Stimulated activated CD4-positive, alpha-beta T cell treated with anti-CD3 and anti-CD28 coated beads, Interleukin-12 subunit alpha, Interleukin-12 subunit beta, amount 100 ng/mL, for 24 hours (primary cell): ENCODE measurements at regions not wholly inside any gene's neighbourhood (a gene's known extent, or its start where the extent isn't known, plus 50 kb on each side); places are given as distances from the start of the nearest gene placed in this dataset.

Experiments
- DNase-seq, 2 experiments: peaks; one replicate each; pipeline ENCODE4 v3.0.0-alpha.2; 2020; ENCODE audit warnings: low read depth in 2 of 2

DNA sequence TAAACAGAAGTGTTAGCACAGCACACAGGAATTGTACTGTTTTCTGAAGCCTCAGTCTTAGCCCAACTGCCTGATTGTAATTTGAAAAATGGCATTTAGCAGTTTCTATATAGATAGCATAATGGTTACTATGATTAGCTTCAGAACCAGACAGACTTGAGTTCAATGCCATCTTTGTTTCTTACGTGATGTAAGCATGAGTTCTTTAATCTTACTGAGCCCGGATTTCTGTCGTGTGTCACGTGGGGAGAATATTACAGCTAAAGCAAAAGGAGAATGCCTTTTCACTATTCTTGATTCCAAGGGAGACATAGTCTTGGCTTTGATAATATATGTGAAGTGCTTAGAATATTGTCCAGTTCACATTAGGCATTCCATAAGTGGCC is 407.3 kb downstream of the STIM2 start:
- no peak for DNase-seq

DNA sequence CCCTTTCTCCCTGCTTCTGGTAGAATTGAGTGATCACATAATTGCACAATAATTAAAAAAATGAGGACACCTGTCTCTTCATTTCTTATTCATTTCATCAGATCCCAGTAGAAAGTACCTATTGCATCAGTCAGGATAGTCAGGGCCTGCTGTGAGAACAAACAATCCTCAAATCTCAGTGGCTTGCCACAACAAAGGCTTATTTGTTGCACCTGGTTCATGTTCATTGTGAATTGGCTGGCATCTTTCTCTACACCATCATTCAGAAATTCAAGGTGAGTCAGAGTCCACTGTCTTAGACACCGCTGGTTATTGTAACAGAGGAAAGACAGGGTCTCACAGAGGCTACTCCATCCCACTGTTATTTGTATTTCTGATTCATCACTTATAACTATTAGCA is 409.8 kb downstream of the STIM2 start:
- no peak for DNase-seq

DNA sequence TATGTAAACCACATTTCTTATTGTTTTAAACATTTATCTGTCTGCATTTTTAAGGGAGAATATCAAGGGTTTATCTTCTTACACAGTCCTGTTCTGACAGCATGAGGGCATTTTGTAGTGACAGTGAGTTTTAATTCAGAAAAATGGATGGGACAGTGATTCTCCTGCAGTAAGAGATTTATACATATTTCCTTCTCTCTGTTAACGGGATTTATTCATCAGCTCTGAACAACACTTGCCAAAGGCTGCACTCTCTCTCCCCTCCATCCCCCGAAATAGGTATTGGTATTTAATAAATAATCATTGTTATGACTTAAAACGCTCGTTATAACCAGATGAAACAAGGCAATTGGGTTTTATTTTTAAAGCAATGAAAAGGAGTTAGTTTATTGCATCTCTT is 410.9 kb downstream of the STIM2 start:
- DNase-seq, result no peak

DNA sequence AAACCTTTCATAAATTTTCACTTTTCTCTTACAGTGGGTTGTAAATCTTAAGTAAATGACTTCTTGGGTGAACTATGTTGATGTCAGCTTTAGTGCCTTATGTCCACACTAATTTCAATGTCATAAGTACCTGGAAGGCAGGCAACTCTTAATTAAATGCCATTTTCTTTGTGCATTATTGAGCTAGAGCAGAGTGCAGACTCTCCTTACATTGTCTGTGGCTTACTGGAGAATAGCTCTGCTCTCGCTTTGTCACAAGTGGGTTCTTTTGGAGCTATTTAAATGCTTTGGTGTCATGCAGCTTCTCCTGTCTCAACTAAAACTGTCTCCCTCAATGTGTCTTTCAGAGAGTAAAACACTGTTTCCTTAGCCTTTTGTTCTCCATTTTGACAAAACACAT is 411.6 kb downstream of the STIM2 start:
- DNase-seq, result no peak

DNA sequence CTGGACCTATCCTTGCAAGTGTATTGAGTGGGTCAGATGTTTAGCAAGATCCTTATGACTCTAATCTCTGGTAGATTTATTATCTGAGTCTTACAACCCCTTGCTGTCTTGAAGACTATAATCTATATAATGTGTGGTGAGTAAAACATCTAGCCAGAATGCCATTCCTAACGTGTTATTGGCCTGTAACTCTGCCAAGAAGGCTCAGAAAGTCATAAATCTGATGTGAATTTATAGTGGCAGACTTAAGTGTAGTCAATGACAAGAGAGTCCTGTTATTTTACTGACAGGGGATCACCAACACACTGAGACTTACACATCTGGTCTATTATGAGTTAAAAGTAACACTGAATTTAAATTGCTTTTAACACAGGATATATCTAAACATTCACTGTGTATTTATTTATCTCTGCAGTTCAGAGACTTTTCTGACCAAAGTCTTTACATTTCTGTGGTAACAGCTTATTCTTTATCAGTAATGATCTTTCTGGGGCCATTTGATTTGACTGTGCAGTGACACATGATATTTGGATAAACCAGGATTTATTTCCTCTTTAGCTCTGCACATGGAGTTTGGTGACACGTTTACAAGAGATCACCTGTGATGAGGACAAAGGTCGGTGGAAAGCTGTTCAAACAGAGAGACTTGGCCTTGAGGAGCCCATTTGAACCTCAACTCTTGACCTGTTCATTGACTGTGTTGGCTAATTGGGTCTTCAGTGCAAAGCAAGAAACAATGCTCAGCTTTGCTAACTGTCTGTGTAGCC is 415.8 kb downstream of the STIM2 start:
- no peak for DNase-seq

DNA sequence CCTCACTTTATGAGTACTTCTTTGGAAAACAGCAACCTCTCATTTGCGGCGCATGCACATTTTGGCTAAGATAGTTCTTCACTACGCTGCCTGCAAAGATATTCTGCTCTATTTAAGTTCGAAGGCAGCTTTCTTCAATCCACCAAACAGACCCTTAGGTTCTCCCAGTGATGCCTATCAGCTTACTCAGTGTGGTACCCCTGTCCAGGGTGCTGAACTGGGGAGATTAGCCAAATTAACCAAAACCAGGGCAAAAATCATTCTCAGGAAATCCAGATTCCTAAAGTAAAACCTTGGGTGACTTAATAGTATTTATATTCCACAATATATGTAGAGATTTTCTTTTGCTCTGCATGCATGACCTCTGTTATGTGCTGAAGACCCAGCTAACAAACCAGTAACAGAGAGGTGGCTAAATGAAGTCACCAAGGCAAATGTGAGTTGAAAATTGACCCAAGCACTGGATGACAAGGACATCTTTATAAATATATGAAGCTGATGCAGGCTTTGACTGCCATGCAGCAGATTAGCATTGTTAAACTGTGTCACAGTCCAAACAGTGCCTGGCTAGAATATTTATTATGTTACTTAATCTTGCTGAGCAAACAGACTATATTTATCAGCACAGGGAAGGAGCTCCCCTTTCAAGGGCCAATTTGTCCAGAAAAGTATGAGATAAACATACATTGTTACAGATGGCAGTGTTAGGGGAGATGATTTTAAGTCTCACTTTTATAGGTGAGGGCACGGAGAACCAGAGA is 418.2 kb downstream of the STIM2 start:
- no peak for DNase-seq

DNA sequence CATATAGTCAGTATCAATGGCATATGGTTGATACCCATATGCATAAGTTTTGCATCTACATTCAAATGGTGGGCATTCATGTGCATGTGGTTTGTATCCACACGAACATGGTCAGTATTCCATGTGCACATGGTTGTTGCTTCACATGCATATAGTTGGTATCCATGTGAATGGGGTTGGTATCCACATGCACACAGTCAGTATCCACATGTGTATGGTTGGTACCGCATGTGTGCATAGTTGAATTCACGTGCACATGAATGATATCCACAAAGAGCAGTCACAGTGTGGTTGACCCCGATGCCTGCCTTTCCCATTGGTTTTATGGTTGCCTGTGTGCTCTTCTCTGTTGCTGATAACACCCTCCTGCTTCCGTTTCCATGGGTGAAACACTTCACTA is 427.9 kb downstream of the STIM2 start:
- no peak for DNase-seq

DNA sequence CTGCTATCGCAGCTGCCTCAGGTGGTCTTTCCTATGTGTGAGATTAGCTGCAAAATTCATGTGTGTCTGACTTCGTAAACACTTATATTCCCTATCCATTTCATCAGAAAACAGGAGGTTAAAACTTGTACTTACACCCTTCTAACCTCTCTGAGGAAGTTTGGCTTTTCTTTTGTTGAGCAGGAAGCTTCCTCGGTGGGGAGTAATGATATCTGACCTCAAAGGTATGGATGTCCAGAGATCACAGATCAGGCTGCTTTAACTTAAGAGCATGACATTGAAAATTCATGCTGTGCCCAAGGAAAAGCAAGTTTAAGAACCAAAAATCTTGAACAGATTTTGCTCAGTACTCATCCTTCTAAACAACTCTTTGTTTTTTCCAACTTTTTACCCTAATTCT is 429.1 kb downstream of the STIM2 start:
- DNase-seq, result no peak

DNA sequence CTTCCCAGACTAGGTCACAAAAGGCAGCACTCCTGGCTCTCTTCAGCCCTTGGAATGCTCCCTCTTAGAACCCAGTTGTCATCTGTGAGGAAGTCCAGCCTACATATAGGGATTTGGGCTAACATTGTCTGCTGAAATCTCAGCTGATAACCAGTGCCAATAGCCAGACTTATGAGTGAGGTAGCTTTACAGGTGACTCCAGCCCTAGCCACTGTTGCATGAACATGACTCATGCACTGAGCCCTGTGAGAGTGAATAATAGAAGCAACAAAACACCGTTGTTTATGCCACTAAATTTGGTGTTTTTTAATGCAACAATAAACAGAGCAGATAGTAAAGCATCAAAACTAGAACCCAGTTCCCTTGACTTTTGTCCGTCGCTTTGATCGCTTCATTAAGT is 433.2 kb downstream of the STIM2 start:
- no peak for DNase-seq

DNA sequence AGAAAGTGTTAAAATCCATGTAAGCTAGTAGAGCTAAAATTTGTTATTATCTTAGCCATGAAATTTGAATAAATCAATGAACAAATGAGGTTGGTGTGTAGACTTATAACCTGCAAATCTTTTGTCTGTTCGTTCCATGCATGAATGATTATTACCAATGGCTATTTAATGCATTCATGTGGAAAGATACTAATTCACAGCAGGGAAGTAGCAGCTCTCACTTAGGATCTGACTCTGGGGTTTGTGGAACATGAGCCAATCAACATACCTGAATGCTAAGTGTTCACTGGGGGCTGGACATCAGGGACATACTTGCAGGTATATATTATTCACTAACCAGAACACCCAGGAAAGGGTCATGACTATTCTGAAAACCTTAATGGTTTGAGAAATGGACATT is 444.1 kb downstream of the STIM2 start:
- DNase-seq, result no peak

DNA sequence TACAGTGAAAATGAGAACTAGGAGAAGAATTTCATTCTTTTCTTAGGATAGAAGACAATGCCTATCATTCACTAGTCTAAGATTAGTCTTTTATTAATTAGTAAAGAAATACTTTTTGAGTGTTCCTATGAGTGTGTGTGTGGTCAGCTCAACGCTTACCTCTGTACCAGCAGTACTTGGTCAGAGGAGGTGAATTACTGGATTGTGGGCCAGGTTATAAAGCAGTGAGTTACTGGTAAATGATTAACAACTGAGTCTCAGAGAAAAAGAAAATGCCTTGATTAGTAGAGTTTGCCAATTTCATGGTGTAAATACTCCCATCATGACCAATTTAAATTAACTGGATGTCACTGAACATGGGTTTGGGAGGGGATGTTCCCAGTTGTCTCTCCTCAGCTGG is 444.6 kb downstream of the STIM2 start:
- no peak for DNase-seq

DNA sequence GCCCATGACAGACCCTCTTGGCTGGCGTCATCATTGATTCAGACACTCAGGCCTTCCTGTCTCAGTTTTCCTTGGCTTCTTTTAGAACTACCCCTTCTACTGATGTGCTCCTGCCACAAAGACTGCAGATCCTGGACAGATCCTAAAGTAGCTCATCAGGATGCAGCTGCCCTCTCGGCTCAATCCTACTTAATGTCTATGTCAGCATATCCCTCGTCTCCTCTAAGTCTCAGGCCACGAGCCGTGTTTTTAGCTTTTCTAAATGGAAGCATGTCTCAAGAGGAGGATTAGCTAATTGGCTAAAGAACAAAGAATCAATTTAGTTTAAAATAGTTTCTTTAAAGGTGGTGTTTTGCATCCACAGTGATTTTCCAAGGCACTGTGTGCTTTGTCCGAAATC is 447.7 kb downstream of the STIM2 start:
- DNase-seq, result no peak

DNA sequence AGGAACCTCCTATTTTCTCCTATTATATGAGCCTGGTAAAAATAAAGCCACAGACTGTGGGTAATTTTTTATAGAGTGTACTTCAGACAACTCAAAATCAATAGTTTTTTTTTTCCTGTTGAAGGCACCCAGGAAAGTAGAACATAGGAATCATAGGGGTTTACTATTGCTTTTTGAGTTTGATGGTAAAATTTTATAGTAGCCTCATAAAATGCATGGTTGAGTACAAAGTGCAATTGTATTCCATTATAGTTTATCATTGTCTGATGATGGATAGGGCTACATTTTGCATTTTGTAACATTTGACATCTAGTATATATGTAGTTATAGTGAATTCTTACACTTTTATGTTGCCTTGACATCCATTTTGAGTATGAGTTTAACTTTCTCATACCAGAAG is 455.0 kb downstream of the STIM2 start:
- no peak for DNase-seq

DNA sequence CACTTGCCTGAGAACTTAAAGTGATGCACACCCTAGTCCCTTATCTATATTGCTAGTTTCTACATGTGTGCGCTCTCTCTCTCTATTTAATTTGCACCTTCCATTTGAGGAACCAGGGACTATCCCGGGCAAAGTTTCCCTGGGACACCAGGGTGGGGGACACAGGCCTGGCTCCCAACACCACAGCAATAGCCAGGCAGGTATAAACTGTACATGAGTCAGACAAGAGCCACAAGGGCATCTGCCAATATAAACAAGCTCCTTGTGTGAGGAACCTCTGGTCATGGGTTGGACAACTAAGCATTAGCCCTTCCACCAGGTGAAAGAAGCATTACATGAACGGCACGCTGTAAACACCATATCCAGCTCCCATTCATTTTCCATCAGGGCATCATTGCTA is 455.5 kb downstream of the STIM2 start:
- no peak for DNase-seq

DNA sequence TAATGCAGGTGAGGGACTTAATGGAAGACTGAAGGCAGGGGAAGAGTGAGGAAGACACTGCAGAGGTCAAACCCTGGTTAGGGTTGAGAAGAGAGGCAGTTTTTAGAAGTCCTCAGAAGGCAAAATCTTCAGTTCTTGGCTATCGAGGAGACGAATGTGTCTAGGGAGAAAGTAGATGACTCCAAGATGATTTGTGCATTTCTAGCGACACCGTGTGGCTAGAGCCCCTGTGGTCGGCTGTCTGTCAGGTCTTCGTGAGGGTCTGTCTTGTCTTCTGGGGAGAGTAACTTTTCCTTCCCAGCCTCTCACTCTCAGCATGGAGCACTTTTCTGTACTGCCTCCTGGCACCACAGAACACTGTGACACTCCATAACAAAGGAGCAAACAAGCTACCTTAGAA is 458.1 kb downstream of the STIM2 start:
- no peak for DNase-seq

DNA sequence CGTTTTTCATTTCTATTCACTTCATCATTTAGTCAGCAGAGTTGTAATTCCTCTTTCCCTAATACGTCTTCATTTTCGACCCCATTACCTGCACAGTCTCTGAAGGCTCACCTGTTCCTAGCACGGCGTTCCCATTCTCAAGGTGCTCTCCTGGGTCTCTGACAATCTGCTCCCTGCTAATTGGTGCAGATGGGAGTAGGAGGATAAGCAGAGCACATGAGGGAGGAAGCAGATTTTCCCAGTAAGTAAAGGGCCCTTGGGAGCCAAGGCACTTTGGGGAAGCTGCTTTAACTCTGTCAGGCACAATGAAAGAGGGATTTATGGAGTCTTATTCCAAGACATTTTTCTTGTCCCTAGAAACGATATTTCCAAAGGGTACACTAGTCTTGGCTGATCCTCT is 466.4 kb downstream of the STIM2 start:
- no peak for DNase-seq

DNA sequence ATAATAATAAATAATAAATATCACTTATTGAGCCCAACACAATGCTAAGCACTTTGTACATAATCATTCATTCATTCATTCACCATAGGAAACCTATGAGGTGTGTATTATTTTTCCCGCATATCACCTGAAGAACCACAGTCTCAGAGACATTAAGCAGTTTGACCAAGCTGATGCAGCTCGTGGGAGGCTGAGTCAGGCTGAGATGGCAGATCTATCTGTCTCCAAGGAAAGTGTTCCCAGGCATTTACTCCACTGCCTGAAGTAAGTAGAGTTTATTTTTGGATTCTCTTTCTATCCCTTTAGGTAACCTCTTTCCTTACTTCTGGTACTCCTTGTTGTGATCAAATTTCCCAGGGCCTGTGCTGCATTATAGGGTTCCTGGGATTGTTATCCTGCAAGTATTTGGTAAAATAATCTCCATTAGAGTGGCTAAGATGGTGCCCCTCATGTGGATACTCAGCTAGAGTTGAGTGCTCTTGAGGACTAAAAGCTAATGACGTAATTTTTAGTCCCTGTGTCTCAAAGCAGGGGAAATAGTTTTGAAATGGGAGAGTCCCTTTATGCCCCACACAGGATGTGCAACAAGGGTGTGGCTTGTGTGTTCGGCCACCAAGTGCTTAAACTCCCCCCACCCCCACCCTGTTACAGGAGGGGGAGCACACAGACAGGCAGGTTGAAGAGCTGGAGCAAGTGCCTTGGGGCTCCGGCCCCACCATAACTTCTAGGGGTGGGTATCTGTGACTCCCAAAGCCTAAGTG is 467.0 kb downstream of the STIM2 start:
- no peak for DNase-seq

DNA sequence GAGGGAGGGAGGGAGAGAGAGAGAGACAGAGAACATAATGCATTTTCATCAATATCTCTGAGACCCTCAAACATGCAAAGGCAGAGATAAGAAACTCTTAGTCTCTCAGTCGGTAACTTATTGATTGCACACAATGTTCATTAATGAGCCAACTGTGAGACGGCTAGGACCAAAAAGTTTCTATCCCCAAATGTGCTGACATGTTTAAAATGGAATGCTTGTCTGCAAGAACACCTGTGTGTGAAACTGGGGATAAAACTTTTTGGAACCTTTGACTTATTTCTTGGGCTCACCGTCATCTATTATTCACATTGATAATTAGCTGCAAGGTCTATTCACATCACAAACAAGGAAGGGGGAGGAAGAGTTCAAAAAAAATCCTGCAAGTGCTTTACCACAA is 477.9 kb downstream of the STIM2 start:
- no peak for DNase-seq

DNA sequence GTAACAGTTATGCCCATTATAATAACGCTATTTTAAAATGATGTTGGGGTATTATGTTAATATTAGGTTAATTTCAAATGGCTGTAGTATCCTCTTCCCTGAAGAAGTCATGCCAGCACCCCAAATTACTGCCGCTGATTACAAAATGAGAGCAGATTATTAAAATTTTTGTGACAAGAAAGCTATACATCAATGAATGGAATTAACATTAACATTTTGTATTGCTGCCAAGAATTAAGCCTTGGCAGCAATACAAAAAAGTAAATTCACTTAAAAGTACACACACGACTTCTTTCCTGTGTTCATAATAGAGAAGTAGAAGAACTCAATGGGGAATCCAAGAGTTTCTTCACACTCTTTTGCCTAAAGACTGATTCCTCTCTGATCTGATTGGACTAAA is 482.8 kb downstream of the STIM2 start:
- no peak for DNase-seq

DNA sequence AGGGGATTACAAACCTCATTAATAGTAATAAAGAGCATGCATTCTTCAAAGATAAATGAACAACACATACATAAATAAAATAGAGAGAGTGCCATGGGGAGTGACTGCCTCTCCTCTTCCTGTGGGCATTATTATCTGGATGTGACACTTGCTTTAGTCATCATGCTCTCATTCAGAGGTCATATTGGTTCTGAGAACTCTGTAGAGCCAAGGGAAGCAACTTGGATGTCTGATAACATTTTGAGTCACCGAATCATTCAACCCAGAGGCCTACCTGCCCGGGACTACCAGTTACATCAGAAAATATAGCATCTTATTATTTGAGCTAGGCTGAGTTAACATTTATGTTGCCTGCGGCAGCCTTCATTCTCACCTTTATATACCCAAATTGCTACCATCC is 489.5 kb downstream of the STIM2 start:
- no peak for DNase-seq

DNA sequence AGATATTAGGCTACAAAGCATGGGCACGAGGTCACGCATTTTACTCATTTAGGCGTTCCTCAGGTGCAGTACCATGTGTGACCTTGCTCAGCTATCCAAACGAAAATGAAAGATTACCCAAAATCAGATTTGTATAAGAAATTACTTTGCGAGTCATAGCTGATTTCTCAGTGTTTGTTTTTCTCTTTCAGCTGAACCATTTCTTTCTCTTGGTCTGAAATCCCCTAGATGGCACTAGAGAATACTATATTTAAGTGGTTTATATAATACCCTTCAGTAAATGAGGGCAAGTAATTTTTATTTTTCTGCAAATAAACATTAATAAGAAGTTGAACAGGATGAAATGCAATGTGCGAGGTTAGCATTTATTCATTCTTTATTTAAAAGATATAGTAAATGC is 496.6 kb downstream of the STIM2 start:
- no peak for DNase-seq

DNA sequence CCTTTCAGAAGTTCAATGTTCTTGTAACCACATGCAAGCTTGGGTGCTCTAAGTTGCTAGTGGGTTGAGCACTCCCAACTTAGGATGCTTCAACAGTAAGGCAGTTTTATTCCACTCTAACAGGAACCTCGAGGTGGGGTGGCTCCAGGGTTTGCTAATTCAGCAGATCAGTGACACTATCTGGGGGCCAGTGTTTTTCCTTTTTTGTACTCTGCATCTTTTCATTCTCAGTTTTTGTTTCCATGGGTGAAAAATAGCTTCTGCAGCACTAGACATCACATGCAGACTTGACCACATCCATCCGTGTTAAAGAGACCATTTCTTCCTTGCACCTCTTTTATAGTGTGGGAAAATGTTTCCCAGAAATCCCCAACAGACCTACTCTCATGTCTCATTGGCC is 497.6 kb downstream of the STIM2 start:
- no peak for DNase-seq

DNA sequence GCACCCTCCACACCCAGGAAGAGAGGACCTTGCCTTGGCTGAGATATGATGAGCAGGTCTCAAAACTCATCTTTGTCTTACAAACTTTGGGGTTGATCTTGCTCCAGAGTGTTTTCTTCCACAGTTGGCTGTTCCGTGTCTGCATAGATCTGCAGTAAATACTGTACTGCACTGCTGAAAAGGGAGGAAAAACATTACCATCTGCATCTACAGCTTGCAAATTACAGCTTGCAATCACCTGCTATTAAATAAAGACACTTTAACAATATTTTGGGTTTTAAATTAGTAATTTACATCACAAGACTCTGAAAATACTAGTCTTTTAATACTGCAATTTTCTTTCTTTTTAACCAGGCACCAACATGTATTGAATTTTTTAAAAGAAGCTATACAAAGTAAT is 499.5 kb downstream of the STIM2 start:
- DNase-seq, result no peak
